SH-SY5Y (cell line): ENCODE measurements at regions not wholly inside any gene's neighbourhood (a gene's known extent, or its start where the extent isn't known, plus 50 kb on each side); places are given as distances from the start of the nearest gene placed in this dataset.

Experiments
- GATA2 ChIP-seq: IDR thresholded peaks from 2 replicates; pipeline ENCODE4 v1.6.1; 2011; ENCODE audit warnings: mild to moderate bottlenecking, low read depth, low read length
- GATA3 ChIP-seq: IDR thresholded peaks from 2 replicates; pipeline ENCODE4 v1.6.1; 2011; ENCODE audit warnings: low read depth, mild to moderate bottlenecking, low read length, moderate library complexity

- no peak for TF ChIP-seq GATA2
- TF ChIP-seq GATA3 = no peak
Observed at GRCh38 chr2:150146879-150147278, 340.6 kb downstream of the RND3 start.
